KMS-11 (cell line): ENCODE measurements at regions not wholly inside any gene's neighbourhood (a gene's known extent, or its start where the extent isn't known, plus 50 kb on each side); places are given as distances from the start of the nearest gene placed in this dataset.

Source experiments
- H2AFZ ChIP-seq: fragments of 200-600 bp; sonication (generic); 2 replicates; pipeline ENCODE4 v1.6.1; 2016; ENCODE audit warnings: antibody characterized with exemption, mixed run types, low read depth
- H3K27ac ChIP-seq: fragments of 200-600 bp; sonication (generic); 2 replicates; pipeline ENCODE4 v1.6.1; 2016; ENCODE audit warnings: mild to moderate bottlenecking, mixed run types
- H3K27me3 ChIP-seq: fragments of 200-600 bp; sonication (generic); 2 replicates; pipeline ENCODE4 v1.6.1; 2017; ENCODE audit warnings: mild to moderate bottlenecking, low read depth, mixed run types, moderate library complexity; ENCODE audit not compliant: insufficient read depth
- H3K36me3 ChIP-seq: fragments of 200-600 bp; sonication (generic); 2 replicates; pipeline ENCODE4 v1.6.1; 2017; ENCODE audit warnings: mild to moderate bottlenecking, mixed run types; ENCODE audit not compliant: insufficient read depth
- H3K4me1 ChIP-seq: fragments of 200-600 bp; sonication (generic); 2 replicates; pipeline ENCODE4 v1.6.1; 2016; ENCODE audit warnings: mild to moderate bottlenecking, low read depth, mixed run types; ENCODE audit not compliant: poor library complexity, severe bottlenecking
- H3K4me2 ChIP-seq: fragments of 200-600 bp; sonication (generic); 2 replicates; pipeline ENCODE4 v1.7.0; 2016; ENCODE audit warnings: mild to moderate bottlenecking, mixed run types
- H3K4me3 ChIP-seq: fragments of 200-600 bp; sonication (generic); IDR thresholded peaks from 2 replicates; pipeline ENCODE4 v1.6.1; 2017; ENCODE audit warnings: low read depth, low read length, mixed read lengths; ENCODE audit not compliant: insufficient read depth
- H3K79me2 ChIP-seq: fragments of 200-600 bp; sonication (generic); 2 replicates; pipeline ENCODE4 v1.6.1; 2016; ENCODE audit warnings: low read depth, mixed run types; ENCODE audit not compliant: insufficient read depth
- H3K9ac ChIP-seq: fragments of 200-600 bp; sonication (generic); 2 replicates; pipeline ENCODE4 v1.6.1; 2016; ENCODE audit warnings: mild to moderate bottlenecking, mixed run types
- H4K20me1 ChIP-seq: fragments of 200-600 bp; sonication (generic); 2 replicates; pipeline ENCODE4 v1.6.1; 2016; ENCODE audit warnings: mild to moderate bottlenecking, mixed run types; ENCODE audit not compliant: insufficient read depth
- TF ChIP-seq, protein P1 (sequence below): fragments of 200-600 bp; sonication (generic); conservative IDR thresholded peaks from 2 replicates; pipeline ENCODE4 v1.6.1; 2017; ENCODE audit warnings: low read depth, mild to moderate bottlenecking, antibody characterized with exemption, low read length, moderate library complexity, mixed read lengths

GRCh38 chr10:3861795-3862194 is 76.8 kb upstream of the KLF6 start:
- Histone ChIP-seq H3K79me2 (no peaks in the 10 kb centered on the region), H3K36me3 (no peaks in the 10 kb centered on the region), H3K27me3 (no peaks in the 10 kb centered on the region), H4K20me1 (no peaks in the 10 kb centered on the region), H3K9ac (no peak overlapping the region), H3K4me2 (no peak overlapping the region), H3K4me1 (peaks cover 5% of the 10 kb centered on the region), H3K27ac (no peak overlapping the region), H2AFZ (no peak overlapping the region), H3K4me3 (no peak overlapping the region)
- TF ChIP-seq, protein P1, sequence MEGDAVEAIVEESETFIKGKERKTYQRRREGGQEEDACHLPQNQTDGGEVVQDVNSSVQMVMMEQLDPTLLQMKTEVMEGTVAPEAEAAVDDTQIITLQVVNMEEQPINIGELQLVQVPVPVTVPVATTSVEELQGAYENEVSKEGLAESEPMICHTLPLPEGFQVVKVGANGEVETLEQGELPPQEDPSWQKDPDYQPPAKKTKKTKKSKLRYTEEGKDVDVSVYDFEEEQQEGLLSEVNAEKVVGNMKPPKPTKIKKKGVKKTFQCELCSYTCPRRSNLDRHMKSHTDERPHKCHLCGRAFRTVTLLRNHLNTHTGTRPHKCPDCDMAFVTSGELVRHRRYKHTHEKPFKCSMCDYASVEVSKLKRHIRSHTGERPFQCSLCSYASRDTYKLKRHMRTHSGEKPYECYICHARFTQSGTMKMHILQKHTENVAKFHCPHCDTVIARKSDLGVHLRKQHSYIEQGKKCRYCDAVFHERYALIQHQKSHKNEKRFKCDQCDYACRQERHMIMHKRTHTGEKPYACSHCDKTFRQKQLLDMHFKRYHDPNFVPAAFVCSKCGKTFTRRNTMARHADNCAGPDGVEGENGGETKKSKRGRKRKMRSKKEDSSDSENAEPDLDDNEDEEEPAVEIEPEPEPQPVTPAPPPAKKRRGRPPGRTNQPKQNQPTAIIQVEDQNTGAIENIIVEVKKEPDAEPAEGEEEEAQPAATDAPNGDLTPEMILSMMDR: no peak

DNA sequence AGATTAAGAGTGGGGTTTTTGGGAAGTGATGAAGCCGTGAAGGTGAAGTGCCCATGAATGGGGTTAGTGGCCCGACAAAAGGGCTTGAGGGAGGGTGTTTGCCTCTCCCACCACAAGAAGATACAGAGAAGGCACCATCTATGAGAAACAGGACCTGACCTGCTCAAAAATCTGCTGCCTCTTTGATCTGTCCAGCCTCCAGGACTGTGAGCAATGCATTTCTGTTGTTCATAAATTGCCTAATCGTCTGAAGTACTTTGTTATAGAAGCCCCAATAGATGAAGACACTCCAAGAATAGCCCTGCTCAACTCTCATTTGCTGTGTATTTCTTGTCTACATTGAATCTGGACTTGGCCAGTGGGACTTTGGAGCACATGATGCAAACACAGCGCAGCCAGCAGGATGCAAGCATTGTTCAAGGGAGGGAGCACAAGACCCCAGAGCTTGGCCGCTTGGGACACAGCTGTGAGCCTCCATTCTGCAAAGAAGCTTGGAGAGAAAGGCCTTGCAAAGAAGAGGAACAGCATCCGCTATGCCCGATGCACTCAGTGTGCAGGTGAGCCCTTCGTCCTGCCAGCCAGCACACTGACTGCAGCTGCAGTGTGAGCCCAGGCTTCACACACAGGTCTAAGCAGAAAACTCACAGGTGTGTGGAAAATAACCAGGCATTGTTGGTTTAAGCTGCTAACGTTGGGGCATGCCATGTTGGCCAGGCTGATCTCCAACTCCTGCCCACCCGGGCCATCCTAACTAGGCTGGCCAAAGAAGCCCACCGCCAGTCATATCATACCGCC is 73.2 kb upstream of the KLF6 start:
- no peaks in the 10 kb centered on the region for H4K20me1 ChIP-seq

GRCh38 chr10:3857318-3857717 is 72.3 kb upstream of the KLF6 start:
- Histone ChIP-seq H3K27ac (no peak overlapping the region), H3K4me1 (peaks cover 5% of the 10 kb centered on the region), H3K4me3 (no peak overlapping the region), H2AFZ (no peak overlapping the region), H3K4me2 (no peak overlapping the region), H3K79me2 (no peaks in the 10 kb centered on the region), H3K27me3 (no peaks in the 10 kb centered on the region), H3K9ac (no peak overlapping the region), H3K36me3 (no peaks in the 10 kb centered on the region), H4K20me1 (no peaks in the 10 kb centered on the region)
- TF ChIP-seq, protein P1: no peak

More for the DNA sequence above, 73.2 kb upstream of the KLF6 start:
- no peaks in the 10 kb centered on the region for H3K79me2 ChIP-seq
- H3K4me2 ChIP-seq: no peak overlapping the region
- no peaks in the 10 kb centered on the region for H3K36me3 ChIP-seq
- H3K9ac ChIP-seq: no peak overlapping the region
- H3K4me3 ChIP-seq: no peak overlapping the region
- TF ChIP-seq, protein P1: no peak
- no peak overlapping the region for H2AFZ ChIP-seq
- H3K27ac ChIP-seq: no peak overlapping the region
- no peaks in the 10 kb centered on the region for H3K27me3 ChIP-seq
- H3K4me1 ChIP-seq: no peaks in the 10 kb centered on the region

GRCh38 chr10:3856593-3856992 is 71.6 kb upstream of the KLF6 start:
- H3K9ac ChIP-seq: no peak overlapping the region
- no peaks in the 10 kb centered on the region for H3K36me3 ChIP-seq
- H3K4me3 ChIP-seq: no peak overlapping the region
- H3K27me3 ChIP-seq: no peaks in the 10 kb centered on the region
- TF ChIP-seq, protein P1: no peak
- no peaks in the 10 kb centered on the region for H3K79me2 ChIP-seq
- no peak overlapping the region for H3K4me2 ChIP-seq
- no peaks in the 10 kb centered on the region for H4K20me1 ChIP-seq
- no peak overlapping the region for H3K27ac ChIP-seq
- H3K4me1 ChIP-seq: peaks cover 12% of the 10 kb centered on the region
- no peak overlapping the region for H2AFZ ChIP-seq
